ENCODE measurements at regions not wholly inside any gene's neighbourhood (a gene's known extent, or its start where the extent isn't known, plus 50 kb on each side); places are given as distances from the start of the nearest gene placed in this dataset.

GRCh38 chr3:110956081-110956480 is 115.5 kb upstream of the NECTIN3 start:
- no peak for TF ChIP-seq CTCF (IDR thresholded peaks at IDR 0.05; ENCODE audit: poor library complexity, severe bottlenecking)
- TF ChIP-seq REST (IDR thresholded peaks at IDR 0.05; ENCODE audit: borderline replicate concordance) = no peak
- TF ChIP-seq TAF1 (IDR thresholded peaks at IDR 0.05; ENCODE audit: low read depth) = no peak
- no peak for TF ChIP-seq EZH2 (IDR thresholded peaks at IDR 0.05; ENCODE audit: borderline replicate concordance, insufficient read depth, low read length, poor library complexity, severe bottlenecking)
- no peak for TF ChIP-seq POLR2AphosphoS5 (IDR thresholded peaks at IDR 0.05)
- no peak for TF ChIP-seq MXI1 (conservative IDR thresholded peaks at IDR 0.05; ENCODE audit: poor library complexity, severe bottlenecking)
- no peak for TF ChIP-seq SMC3 (conservative IDR thresholded peaks at IDR 0.05; ENCODE audit: poor library complexity)
- TF ChIP-seq EP300 (conservative IDR thresholded peaks at IDR 0.05; ENCODE audit: poor library complexity, severe bottlenecking) = no peak
- TF ChIP-seq RAD21 (conservative IDR thresholded peaks at IDR 0.05) = no peak
